ENCODE measurements at regions not wholly inside any gene's neighbourhood (a gene's known extent, or its start where the extent isn't known, plus 50 kb on each side); places are given as distances from the start of the nearest gene placed in this dataset.

DNA sequence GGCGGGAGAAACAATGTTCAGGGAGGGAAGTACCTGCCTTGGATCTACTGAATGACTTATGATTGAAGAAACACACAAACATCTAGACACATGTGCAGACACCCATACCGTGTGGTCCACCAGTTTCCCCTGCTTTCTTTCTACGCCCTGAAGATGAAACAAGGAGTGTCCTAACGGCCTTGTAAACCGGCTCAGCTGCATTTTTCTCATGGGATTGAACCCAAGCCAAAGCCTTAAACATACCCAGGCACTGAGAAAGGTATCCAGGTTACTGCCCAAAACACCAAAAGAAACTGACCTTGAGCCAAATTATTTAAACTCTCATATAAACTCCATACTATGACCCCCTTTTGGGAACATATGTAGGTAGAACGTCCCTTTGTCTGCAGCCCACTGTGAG is 630.0 kb upstream of the RGS18 start:
- H3K9me3 ChIP-seq (ENCODE audit: control insufficient read depth, insufficient read depth, low read length) = no peaks in the 10 kb centered on the region
- ChIA-PET POLR2A (no interaction called here), CTCF (no interaction called here)
- H3K4me3 ChIP-seq (ENCODE audit: low read depth, low read length) = no peak overlapping the region
- H3K27ac ChIP-seq (ENCODE audit: low read depth, low read length) = no peak overlapping the region
- H3K27me3 ChIP-seq (ENCODE audit: control insufficient read depth, insufficient read depth, low read length) = no peaks in the 10 kb centered on the region
- no peak for DNase-seq (ENCODE audit: low read depth, low spot score)
- TF ChIP-seq, protein P1, sequence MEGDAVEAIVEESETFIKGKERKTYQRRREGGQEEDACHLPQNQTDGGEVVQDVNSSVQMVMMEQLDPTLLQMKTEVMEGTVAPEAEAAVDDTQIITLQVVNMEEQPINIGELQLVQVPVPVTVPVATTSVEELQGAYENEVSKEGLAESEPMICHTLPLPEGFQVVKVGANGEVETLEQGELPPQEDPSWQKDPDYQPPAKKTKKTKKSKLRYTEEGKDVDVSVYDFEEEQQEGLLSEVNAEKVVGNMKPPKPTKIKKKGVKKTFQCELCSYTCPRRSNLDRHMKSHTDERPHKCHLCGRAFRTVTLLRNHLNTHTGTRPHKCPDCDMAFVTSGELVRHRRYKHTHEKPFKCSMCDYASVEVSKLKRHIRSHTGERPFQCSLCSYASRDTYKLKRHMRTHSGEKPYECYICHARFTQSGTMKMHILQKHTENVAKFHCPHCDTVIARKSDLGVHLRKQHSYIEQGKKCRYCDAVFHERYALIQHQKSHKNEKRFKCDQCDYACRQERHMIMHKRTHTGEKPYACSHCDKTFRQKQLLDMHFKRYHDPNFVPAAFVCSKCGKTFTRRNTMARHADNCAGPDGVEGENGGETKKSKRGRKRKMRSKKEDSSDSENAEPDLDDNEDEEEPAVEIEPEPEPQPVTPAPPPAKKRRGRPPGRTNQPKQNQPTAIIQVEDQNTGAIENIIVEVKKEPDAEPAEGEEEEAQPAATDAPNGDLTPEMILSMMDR (IDR thresholded peaks at IDR 0.05; ENCODE audit: low read depth, low read length) = no peak

DNA sequence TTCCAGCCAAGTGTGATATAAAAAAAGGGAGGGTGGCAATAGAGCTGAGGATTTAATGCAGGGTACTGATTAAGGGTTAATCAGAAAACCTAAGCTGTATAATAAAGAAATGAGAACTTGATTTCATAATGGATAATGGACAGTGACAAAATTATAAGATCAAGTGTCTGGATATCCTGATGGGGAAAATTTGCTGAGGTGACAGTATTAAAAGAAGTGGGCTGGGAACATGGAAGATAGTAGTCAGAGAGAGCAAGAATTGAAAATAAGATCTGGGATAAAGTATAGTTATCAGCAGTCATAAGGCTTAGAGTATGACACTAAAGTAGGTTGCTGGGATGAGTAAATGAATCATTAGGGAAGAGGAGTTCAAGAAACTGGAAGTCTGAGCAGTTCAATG is 627.3 kb upstream of the RGS18 start:
- TF ChIP-seq, protein P1 (IDR thresholded peaks at IDR 0.05; ENCODE audit: low read depth, low read length) = no peak
- ChIA-PET POLR2A (no interaction called here), CTCF (no interaction called here)
- Histone ChIP-seq H3K27ac (ENCODE audit: low read depth, low read length) (no peak overlapping the region), H3K27me3 (ENCODE audit: control insufficient read depth, insufficient read depth, low read length) (no peaks in the 10 kb centered on the region), H3K9me3 (ENCODE audit: control insufficient read depth, insufficient read depth, low read length) (no peaks in the 10 kb centered on the region), H3K4me3 (ENCODE audit: low read depth, low read length) (no peak overlapping the region)
- DNase-seq (ENCODE audit: low read depth, low spot score) = no peak

DNA sequence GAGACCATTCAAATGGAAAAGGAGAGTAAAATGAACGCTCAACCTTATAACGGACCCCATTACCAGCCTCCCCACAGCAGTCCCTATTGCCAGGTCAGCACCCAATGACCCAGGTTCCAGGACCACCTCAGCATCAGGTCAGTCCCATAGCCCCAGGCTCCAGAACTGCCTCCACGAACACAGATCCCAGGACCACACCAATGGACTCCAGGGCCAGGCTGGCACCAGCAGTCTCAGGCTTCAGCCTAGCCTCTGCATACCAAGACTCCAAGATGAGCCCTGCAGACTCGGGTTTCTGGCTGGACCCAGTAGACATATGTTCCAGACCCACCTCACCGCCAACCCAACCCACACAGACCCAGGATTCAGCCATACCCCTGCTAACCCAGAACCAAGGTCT is 625.0 kb upstream of the RGS18 start:
- DNase-seq (ENCODE audit: low read depth, low spot score) = no peak
- TF ChIP-seq, protein P1 (IDR thresholded peaks at IDR 0.05; ENCODE audit: low read depth, low read length) = no peak
- CTCF ChIA-PET = no interaction called here
- no peaks in the 10 kb centered on the region for H3K9me3 ChIP-seq (ENCODE audit: control insufficient read depth, insufficient read depth, low read length)
- POLR2A ChIA-PET = no interaction called here
- no peak overlapping the region for H3K4me3 ChIP-seq (ENCODE audit: low read depth, low read length)
- H3K27ac ChIP-seq (ENCODE audit: low read depth, low read length) = no peak overlapping the region
- H3K27me3 ChIP-seq (ENCODE audit: control insufficient read depth, insufficient read depth, low read length) = no peaks in the 10 kb centered on the region

DNA sequence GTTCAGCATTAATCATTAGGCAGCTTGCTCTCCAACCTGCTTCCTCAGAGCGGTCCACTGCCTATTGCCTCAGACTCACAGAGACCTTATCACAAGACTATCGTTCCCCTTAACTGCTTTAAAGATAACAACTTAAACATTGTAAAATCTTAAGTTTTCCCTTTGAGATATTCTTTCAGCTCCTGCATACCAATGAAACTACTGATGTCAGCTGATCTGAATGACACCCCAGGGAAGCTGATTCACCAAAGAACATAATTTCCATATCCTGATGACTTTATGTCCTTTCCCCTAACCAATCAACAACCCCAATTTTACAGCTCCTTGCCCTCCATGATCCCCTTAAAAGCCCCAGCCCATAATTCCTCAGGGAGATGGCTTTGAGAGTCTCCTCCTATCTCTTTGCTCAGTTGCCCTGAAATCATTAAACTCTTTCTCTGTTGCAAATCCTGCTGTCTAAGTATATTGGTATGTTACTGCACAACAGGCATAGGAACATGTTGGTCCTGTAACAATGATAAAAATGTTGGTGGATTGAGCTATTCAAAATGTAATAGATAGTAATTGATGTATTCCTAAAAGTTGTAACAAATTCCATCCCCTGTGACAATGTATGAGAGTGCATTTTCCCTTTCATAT is 621.4 kb upstream of the RGS18 start:
- TF ChIP-seq, protein P1 (IDR thresholded peaks at IDR 0.05; ENCODE audit: low read depth, low read length) = no peak
- ChIA-PET POLR2A (no interaction called here), CTCF (no interaction called here)
- H3K9me3 ChIP-seq (ENCODE audit: control insufficient read depth, insufficient read depth, low read length) = no peaks in the 10 kb centered on the region
- no peak for DNase-seq (ENCODE audit: low read depth, low spot score)
- no peak overlapping the region for H3K27ac ChIP-seq (ENCODE audit: low read depth, low read length)
- no peak overlapping the region for H3K4me3 ChIP-seq (ENCODE audit: low read depth, low read length)
- no peaks in the 10 kb centered on the region for H3K27me3 ChIP-seq (ENCODE audit: control insufficient read depth, insufficient read depth, low read length)

GRCh38 chr1:191541758-191542157 is 616.5 kb upstream of the RGS18 start:
- ChIA-PET CTCF (no interaction called here), POLR2A (no interaction called here)
- no peaks in the 10 kb centered on the region for H3K27me3 ChIP-seq (ENCODE audit: control insufficient read depth, insufficient read depth, low read length)
- H3K4me3 ChIP-seq (ENCODE audit: low read depth, low read length) = no peak overlapping the region
- H3K9me3 ChIP-seq (ENCODE audit: control insufficient read depth, insufficient read depth, low read length) = no peaks in the 10 kb centered on the region
- no peak overlapping the region for H3K27ac ChIP-seq (ENCODE audit: low read depth, low read length)
- TF ChIP-seq, protein P1 (IDR thresholded peaks at IDR 0.05; ENCODE audit: low read depth, low read length) = no peak
- no peak for DNase-seq (ENCODE audit: low read depth, low spot score)
